ENCODE measurements at regions not wholly inside any gene's neighbourhood (a gene's known extent, or its start where the extent isn't known, plus 50 kb on each side); places are given as distances from the start of the nearest gene placed in this dataset.

DNA sequence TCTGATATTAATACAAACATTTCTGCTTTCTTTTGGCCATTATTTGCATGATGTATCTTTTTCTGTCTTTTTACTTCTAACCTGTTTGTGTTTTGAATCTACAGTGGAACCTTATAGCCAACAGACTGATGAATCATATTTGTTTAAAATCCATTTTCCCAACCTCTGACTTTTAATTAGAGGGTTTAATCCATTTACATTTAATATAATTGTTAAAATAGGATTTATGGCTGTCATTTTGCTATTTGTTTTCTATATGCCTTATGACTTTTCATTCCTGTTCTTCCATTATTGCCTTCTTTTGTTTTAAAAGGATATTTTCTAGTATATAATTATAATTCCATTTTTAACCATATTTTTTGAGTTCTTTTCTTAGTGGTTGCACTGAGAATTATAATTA is 286.1 kb downstream of the ZNF621 start:
- DNase-seq (ENCODE audit: low read depth): no peak
- TF ChIP-seq, protein P1, sequence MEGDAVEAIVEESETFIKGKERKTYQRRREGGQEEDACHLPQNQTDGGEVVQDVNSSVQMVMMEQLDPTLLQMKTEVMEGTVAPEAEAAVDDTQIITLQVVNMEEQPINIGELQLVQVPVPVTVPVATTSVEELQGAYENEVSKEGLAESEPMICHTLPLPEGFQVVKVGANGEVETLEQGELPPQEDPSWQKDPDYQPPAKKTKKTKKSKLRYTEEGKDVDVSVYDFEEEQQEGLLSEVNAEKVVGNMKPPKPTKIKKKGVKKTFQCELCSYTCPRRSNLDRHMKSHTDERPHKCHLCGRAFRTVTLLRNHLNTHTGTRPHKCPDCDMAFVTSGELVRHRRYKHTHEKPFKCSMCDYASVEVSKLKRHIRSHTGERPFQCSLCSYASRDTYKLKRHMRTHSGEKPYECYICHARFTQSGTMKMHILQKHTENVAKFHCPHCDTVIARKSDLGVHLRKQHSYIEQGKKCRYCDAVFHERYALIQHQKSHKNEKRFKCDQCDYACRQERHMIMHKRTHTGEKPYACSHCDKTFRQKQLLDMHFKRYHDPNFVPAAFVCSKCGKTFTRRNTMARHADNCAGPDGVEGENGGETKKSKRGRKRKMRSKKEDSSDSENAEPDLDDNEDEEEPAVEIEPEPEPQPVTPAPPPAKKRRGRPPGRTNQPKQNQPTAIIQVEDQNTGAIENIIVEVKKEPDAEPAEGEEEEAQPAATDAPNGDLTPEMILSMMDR (conservative IDR thresholded peaks at IDR 0.05; ENCODE audit: low read depth, low read length): no peak
- no peak overlapping the region for H3K4me3 ChIP-seq (ENCODE audit: low read depth, low read length)

DNA sequence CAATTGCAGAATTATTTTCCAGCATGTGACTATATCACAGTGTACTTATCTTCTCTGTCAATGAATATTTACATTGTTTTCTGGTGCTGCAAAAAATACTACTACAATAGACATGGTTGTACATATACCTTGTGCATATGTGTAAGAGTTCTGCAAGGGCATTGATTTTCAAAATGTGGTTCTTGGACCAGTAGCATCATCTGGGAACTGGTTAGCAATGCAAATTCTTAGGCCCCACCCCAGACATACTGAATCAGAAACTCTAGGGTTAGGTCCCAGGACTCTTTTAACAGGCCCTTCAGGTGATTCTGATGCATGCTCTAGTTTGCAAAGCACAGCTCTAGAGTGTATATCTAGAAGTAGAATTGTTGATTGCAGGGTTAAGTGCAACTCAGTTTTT is 292.3 kb downstream of the ZNF621 start:
- TF ChIP-seq, protein P1 (conservative IDR thresholded peaks at IDR 0.05; ENCODE audit: low read depth, low read length): no peak
- DNase-seq (ENCODE audit: low read depth): no peak
- no peak overlapping the region for H3K4me3 ChIP-seq (ENCODE audit: low read depth, low read length)

DNA sequence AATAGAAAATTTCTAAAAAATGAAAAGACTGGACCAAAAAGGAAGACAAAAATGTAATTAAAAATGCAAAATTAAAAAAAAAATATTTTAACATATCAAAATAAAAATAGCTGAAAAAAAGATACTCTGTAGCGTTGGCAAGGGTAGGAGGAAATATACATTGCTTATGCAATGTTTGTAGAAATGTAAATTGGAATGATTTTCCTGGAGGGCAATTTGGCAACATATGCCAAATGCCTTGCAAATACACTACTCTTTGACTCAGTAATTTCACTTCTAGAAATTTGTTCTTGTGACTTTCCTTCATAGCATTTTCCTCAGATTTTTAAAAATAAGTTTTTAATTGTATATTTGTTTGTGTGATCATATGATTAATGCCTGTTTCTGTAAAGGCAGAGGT is 296.6 kb downstream of the ZNF621 start:
- TF ChIP-seq, protein P1 (conservative IDR thresholded peaks at IDR 0.05; ENCODE audit: low read depth, low read length): no peak
- no peak overlapping the region for H3K4me3 ChIP-seq (ENCODE audit: low read depth, low read length)
- DNase-seq (ENCODE audit: low read depth): no peak

DNA sequence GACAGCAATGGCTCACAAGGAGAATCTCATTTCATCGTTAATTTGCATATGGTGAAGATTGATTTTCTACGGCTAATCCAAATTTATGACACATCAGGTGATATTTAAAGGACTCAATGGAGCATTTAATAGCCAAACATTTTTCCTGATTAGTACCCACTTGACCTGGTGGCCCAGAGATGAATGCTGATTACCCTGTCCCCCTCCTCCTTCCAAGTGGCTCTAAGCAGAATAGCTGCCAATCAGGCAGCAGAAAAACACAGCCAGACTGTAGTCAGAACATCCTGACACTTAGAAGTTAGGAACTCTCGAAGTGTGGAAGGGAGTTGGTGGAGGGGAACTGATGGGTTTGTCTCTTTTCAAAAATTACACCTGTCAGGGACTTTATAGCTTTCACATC is 302.5 kb downstream of the ZNF621 start:
- no peak overlapping the region for H3K4me3 ChIP-seq (ENCODE audit: low read depth, low read length)
- TF ChIP-seq, protein P1 (conservative IDR thresholded peaks at IDR 0.05; ENCODE audit: low read depth, low read length): no peak
- no peak for DNase-seq (ENCODE audit: low read depth)

DNA sequence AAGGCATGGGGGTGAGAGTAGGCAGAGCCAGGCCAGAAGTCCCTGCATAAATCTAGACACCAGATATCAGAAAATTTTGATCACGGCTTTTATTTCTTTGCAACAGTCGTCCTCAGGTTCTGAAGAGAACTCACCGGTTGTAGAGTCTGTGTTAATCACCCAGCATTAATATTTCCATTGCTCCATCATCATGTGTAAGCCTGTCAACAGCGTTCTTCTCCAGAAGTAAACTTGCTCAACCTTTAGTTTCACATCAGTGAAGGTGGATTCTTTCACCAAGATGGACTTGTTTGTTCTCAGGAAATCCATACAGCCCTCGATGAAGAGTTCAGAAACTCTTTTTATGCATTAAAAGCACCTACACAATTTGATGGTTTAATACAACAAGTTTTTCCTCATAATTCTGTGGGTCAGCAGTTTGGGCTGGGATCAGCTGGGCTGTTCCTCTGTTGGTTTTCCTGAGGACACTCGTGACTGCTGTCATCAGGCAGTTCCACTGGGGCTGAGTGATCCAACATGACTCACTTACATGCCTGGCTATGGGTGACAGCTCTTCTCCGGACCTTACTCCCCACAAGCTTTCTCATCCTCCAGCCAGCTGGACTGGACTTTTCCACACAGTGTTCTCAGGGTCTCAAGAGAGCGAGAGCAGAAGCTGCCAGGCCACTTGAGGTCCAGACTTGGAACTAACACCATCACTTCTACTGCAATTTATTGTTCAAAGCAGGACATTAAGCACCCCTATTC is 303.4 kb downstream of the ZNF621 start:
- TF ChIP-seq, protein P1 (conservative IDR thresholded peaks at IDR 0.05; ENCODE audit: low read depth, low read length): no peak
- DNase-seq (ENCODE audit: low read depth): peak; percentile 38
- H3K4me3 ChIP-seq (ENCODE audit: low read depth, low read length): no peak overlapping the region

DNA sequence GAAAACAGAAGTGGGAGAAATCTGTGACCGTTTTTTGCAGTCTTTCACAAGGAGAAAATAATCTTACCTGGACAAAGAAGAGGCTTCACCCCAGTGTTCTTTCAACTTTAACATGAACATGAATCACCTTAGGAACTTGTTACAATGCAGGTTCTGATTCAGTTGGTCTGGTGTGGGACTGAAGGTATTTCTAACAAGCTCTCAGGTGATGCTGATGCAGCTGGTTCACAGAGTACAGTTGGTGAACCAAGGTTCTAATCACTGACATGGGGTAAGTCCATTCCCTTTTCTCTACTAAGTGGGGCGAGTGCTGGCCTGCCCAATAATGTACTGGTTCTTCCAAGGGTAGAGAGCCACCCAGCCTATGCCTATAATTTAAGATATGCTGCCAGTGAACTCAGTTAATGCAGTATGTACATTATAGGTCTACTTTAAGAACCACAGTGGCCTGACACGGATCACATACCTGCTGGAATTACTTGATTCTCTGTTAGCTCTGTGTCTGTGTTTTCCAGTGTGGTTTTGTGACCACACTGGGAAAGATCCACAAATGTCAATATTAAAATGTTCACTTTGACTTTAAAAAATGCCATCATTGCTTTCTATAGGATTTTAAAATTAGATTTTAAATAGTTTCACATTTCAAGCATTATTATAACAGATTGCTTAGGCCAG is 304.1 kb downstream of the ZNF621 start:
- TF ChIP-seq, protein P1 (conservative IDR thresholded peaks at IDR 0.05; ENCODE audit: low read depth, low read length): no peak
- DNase-seq (ENCODE audit: low read depth): no peak

DNA sequence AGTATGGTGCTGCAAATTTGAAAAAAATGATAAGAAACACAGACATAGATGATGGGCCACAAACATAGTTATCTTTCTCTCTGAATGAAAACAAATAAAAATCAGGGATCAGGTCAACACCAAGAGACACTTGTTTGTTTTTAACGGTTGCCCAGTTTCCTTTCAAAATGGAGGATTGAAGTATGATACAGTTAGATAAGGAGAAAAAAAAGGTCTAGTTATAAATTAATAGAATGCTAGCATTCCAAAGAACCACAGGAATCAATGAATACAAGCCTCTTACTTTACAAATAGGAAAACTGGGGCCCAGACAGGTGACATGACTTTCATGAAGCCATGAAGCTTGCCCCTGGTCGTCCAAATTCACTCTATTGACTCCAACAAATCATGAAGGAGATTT is 305.1 kb downstream of the ZNF621 start:
- H3K4me3 ChIP-seq (ENCODE audit: low read depth, low read length): no peak overlapping the region
- no peak for DNase-seq (ENCODE audit: low read depth)
- TF ChIP-seq, protein P1 (conservative IDR thresholded peaks at IDR 0.05; ENCODE audit: low read depth, low read length): no peak

More for the DNA sequence above, 304.1 kb downstream of the ZNF621 start:
- H3K4me3 ChIP-seq (ENCODE audit: low read depth, low read length): no peak overlapping the region

Data from choroid plexus epithelial cell (primary cell).